H9 (cell line): ENCODE measurements at regions not wholly inside any gene's neighbourhood (a gene's known extent, or its start where the extent isn't known, plus 50 kb on each side); places are given as distances from the start of the nearest gene placed in this dataset.

Source experiments
- DNase-seq: peaks from one replicate; pipeline ENCODE4 v3.0.0-alpha.2; 2017
- H2AFZ ChIP-seq: one replicate; pipeline ENCODE4 v1.6.1; 2013; ENCODE audit warnings: mild to moderate bottlenecking, low read length, control low read depth, moderate library complexity
- H2AK5ac ChIP-seq: 2 replicates; pipeline ENCODE4 v1.6.1; 2013; ENCODE audit warnings: low read length, control low read depth, mixed read lengths; ENCODE audit not compliant: insufficient read length
- H2BK120ac ChIP-seq: one replicate; pipeline ENCODE4 v1.6.1; 2013; ENCODE audit warnings: low read depth, mild to moderate bottlenecking, low read length, control low read depth, inconsistent platforms; ENCODE audit not compliant: poor library complexity, severe bottlenecking
- H2BK12ac ChIP-seq: 2 replicates; pipeline ENCODE4 v1.6.1; 2013; ENCODE audit warnings: low read length, control low read depth, mixed read lengths, low read depth; ENCODE audit not compliant: insufficient read length
- H2BK15ac ChIP-seq: 2 replicates; pipeline ENCODE4 v1.6.1; 2013; ENCODE audit warnings: low read depth, low read length, control low read depth
- H2BK20ac ChIP-seq: one replicate; pipeline ENCODE4 v1.6.1; 2013; ENCODE audit warnings: low read depth, mild to moderate bottlenecking, low read length, control low read depth, inconsistent platforms; ENCODE audit not compliant: poor library complexity, severe bottlenecking
- H2BK5ac ChIP-seq: 2 replicates; pipeline ENCODE4 v1.6.1; 2013; ENCODE audit warnings: low read length, control low read depth, mixed read lengths; ENCODE audit not compliant: insufficient read length
- H3K14ac ChIP-seq: 2 replicates; pipeline ENCODE4 v1.6.1; 2013; ENCODE audit warnings: low read length, control low read depth; ENCODE audit not compliant: insufficient read depth
- H3K18ac ChIP-seq: 2 replicates; pipeline ENCODE4 v1.6.1; 2013; ENCODE audit warnings: low read depth, mild to moderate bottlenecking, mixed read lengths, low read length, control low read depth; ENCODE audit not compliant: insufficient read length
- H3K23ac ChIP-seq: 2 replicates; pipeline ENCODE4 v1.6.1; 2013; ENCODE audit warnings: low read length, control low read depth, mixed read lengths, low read depth; ENCODE audit not compliant: insufficient read length
- H3K23me2 ChIP-seq: 2 replicates; pipeline ENCODE4 v1.6.1; 2013; ENCODE audit warnings: low read depth, mild to moderate bottlenecking, mixed read lengths, low read length, control low read depth; ENCODE audit not compliant: insufficient read length, poor library complexity, severe bottlenecking
- H3K27ac ChIP-seq: 2 replicates; pipeline ENCODE4 v1.5.1; 2013; ENCODE audit warnings: low read length, control low read depth, mixed read lengths, low read depth; ENCODE audit not compliant: insufficient read length
- H3K27me3 ChIP-seq: 2 replicates; pipeline ENCODE4 v1.6.1; 2013; ENCODE audit warnings: low read length, control low read depth, inconsistent platforms; ENCODE audit not compliant: insufficient read depth
- H3K4ac ChIP-seq: 2 replicates; pipeline ENCODE4 v1.6.1; 2013; ENCODE audit warnings: low read depth, mild to moderate bottlenecking, control low read depth, inconsistent platforms, low read length, moderate library complexity
- H3K4me1 ChIP-seq: 2 replicates; pipeline ENCODE4 v1.6.1; 2013; ENCODE audit warnings: low read length, control low read depth, inconsistent platforms; ENCODE audit not compliant: insufficient read depth
- H3K4me2 ChIP-seq: 2 replicates; pipeline ENCODE4 v1.6.1; 2013; ENCODE audit warnings: low read length, control low read depth, mixed read lengths; ENCODE audit not compliant: insufficient read length, insufficient read depth
- H3K56ac ChIP-seq: 2 replicates; pipeline ENCODE4 v1.6.1; 2013; ENCODE audit warnings: low read depth, mild to moderate bottlenecking, mixed read lengths, low read length, control low read depth; ENCODE audit not compliant: insufficient read length
- H3K79me1 ChIP-seq: 2 replicates; pipeline ENCODE4 v1.6.1; 2013; ENCODE audit warnings: low read depth, mild to moderate bottlenecking, moderate library complexity, low read length, control low read depth, inconsistent platforms; ENCODE audit not compliant: insufficient read depth, poor library complexity, severe bottlenecking
- H3K79me2 ChIP-seq: 2 replicates; pipeline ENCODE4 v1.6.1; 2013; ENCODE audit warnings: low read length, control low read depth, inconsistent platforms; ENCODE audit not compliant: insufficient read depth
- H3K9ac ChIP-seq: 2 replicates; pipeline ENCODE4 v1.6.1; 2013; ENCODE audit warnings: low read length, control low read depth, mixed read lengths; ENCODE audit not compliant: insufficient read length; ENCODE audit errors: extremely low read depth
- H3K9me3 ChIP-seq: one replicate; pipeline ENCODE4 v1.6.1; 2013; ENCODE audit warnings: low read depth, low read length, inconsistent platforms; ENCODE audit not compliant: control insufficient read depth
- H3T11ph ChIP-seq: one replicate; pipeline ENCODE4 v1.6.1; 2013; ENCODE audit warnings: mild to moderate bottlenecking, low read length, control low read depth, inconsistent platforms
- H4K20me1 ChIP-seq: one replicate; pipeline ENCODE4 v1.6.1; 2013; ENCODE audit not compliant: control insufficient read depth, insufficient read length, insufficient read depth
- H4K5ac ChIP-seq: 2 replicates; pipeline ENCODE4 v1.6.1; 2013; ENCODE audit warnings: low read depth, mild to moderate bottlenecking, mixed read lengths, low read length, control low read depth; ENCODE audit not compliant: insufficient read length
- H4K8ac ChIP-seq: replicated peaks from 2 replicates; pipeline ENCODE4 v1.6.1; 2013; ENCODE audit warnings: low read length, control low read depth, mixed read lengths, low read depth; ENCODE audit not compliant: insufficient read length
- H4K91ac ChIP-seq: 2 replicates; pipeline ENCODE4 v1.6.1; 2013; ENCODE audit warnings: low read depth, mild to moderate bottlenecking, moderate library complexity, mixed read lengths, low read length, control low read depth; ENCODE audit not compliant: insufficient read length
- H3K27ac Mint-ChIP-seq, 3 experiments: 2 replicates in 2 of 3; 3 replicates in 1 of 3; pipeline ENCODE4 v1.8.0; 2020 to 2021; ENCODE audit warnings: mixed read lengths in 3 of 3, mild to moderate bottlenecking in 1 of 3, moderate library complexity in 1 of 3
- H3K27me3 Mint-ChIP-seq: 2 replicates; pipeline ENCODE4 v1.8.0; 2021; ENCODE audit warnings: low read depth, mild to moderate bottlenecking, moderate library complexity, mixed read lengths
- H3K36me3 Mint-ChIP-seq, 3 experiments: 2 replicates in 2 of 3; 3 replicates in 1 of 3; pipeline ENCODE4 v1.8.0; 2020 to 2021; ENCODE audit warnings: low read depth in 3 of 3, mixed read lengths in 3 of 3; ENCODE audit not compliant: insufficient read depth in 1 of 3
- H3K4me1 Mint-ChIP-seq, 2 experiments: 2 replicates each; pipeline ENCODE4 v1.8.0; 2020; ENCODE audit warnings: mixed read lengths in 2 of 2
- H3K4me3 Mint-ChIP-seq, 2 experiments: 2 replicates in 1 of 2; 3 replicates in 1 of 2; pipeline ENCODE4 v1.8.0; 2020 to 2021; ENCODE audit warnings: mild to moderate bottlenecking in 2 of 2, mixed read lengths in 2 of 2, moderate library complexity in 1 of 2
- H3K9me3 Mint-ChIP-seq, 2 experiments: 2 replicates in 1 of 2; 3 replicates in 1 of 2; pipeline ENCODE4 v1.8.0; 2020; ENCODE audit warnings: mild to moderate bottlenecking in 2 of 2, mixed read lengths in 2 of 2, moderate library complexity in 1 of 2
- WGBS: extraction: QIAGEN DNeasy Blood & Tissue Kit; methylation state at CpG from one replicate; pipeline ENCODE4 v1.1.7; 2013; ENCODE audit warnings: missing lambda C conversion rate, low lambda C conversion rate, mixed read lengths; ENCODE audit not compliant: insufficient read length; ENCODE audit errors: extremely low coverage; 5-methylcytosine and 5-hydroxymethylcytosine counted together
- TF ChIP-seq, protein P1 (sequence below): fragments of 200-600 bp; sonication (generic); conservative IDR thresholded peaks from 3 replicates; pipeline ENCODE4 v1.8.0; 2021; ENCODE audit warnings: antibody characterized with exemption, mild to moderate bottlenecking

DNA sequence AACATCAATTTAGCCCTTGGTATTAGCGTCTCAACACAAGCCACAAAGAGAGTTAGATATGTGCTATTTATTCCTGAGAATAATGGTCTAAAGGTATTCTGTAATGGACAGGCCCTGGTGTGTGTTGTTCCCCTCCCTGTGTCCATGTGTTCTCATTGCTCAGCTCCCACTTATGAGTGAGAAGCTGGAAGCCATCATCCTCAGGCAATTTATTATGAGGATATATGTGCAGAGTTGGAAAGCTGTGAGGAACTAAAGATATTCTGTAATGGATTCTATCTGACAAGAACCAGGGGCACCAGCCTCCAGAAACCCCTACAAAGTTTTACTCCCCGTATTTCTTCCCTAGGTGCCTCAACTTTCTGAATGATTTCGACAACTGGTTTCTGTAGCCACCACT lies 210.8 kb downstream of the GRIN2B start:
- H2AK5ac ChIP-seq: no peak overlapping the region
- no peak overlapping the region for H3K14ac ChIP-seq
- H3K79me1 ChIP-seq: no peaks in the 10 kb centered on the region
- no peak overlapping the region for H3K56ac ChIP-seq
- Mint-ChIP-seq H3K4me1 (peaks cover 6 to 7% of the 10 kb centered on the region in 2 experiments), H3K36me3 (no peaks in the 10 kb centered on the region), H3K9me3 (no peaks in the 10 kb centered on the region), H3K27ac (no peak overlapping the region), H3K4me3 (no peak overlapping the region), H3K27me3 (peaks cover 13% of the 10 kb centered on the region)
- no peak for DNase-seq
- no peak overlapping the region for H4K8ac ChIP-seq
- no peak overlapping the region for H3K4me2 ChIP-seq
- TF ChIP-seq, protein P1, sequence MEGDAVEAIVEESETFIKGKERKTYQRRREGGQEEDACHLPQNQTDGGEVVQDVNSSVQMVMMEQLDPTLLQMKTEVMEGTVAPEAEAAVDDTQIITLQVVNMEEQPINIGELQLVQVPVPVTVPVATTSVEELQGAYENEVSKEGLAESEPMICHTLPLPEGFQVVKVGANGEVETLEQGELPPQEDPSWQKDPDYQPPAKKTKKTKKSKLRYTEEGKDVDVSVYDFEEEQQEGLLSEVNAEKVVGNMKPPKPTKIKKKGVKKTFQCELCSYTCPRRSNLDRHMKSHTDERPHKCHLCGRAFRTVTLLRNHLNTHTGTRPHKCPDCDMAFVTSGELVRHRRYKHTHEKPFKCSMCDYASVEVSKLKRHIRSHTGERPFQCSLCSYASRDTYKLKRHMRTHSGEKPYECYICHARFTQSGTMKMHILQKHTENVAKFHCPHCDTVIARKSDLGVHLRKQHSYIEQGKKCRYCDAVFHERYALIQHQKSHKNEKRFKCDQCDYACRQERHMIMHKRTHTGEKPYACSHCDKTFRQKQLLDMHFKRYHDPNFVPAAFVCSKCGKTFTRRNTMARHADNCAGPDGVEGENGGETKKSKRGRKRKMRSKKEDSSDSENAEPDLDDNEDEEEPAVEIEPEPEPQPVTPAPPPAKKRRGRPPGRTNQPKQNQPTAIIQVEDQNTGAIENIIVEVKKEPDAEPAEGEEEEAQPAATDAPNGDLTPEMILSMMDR: no peak
- no peak overlapping the region for H3K27ac ChIP-seq
- no peak overlapping the region for H2BK5ac ChIP-seq
- H4K91ac ChIP-seq: no peak overlapping the region
- no peak overlapping the region for H2BK120ac ChIP-seq
- no peaks in the 10 kb centered on the region for H3K23me2 ChIP-seq
- H3T11ph ChIP-seq: no peak overlapping the region
- H3K79me2 ChIP-seq: no peaks in the 10 kb centered on the region
- no peak overlapping the region for H3K18ac ChIP-seq
- H4K20me1 ChIP-seq: no peaks in the 10 kb centered on the region
- no CpG with 5 or more reads among the region's 3 CpGs for WGBS
- no peak overlapping the region for H3K4ac ChIP-seq
- H3K27me3 ChIP-seq: no peaks in the 10 kb centered on the region; the same call in none of the 2 replicates
- no peak overlapping the region for H4K5ac ChIP-seq
- H2BK12ac ChIP-seq: no peak overlapping the region
- H3K9me3 ChIP-seq: no peaks in the 10 kb centered on the region
- H2AFZ ChIP-seq: no peak overlapping the region
- H2BK15ac ChIP-seq: no peak overlapping the region
- H3K23ac ChIP-seq: no peak overlapping the region
- no peak overlapping the region for H3K9ac ChIP-seq
- H2BK20ac ChIP-seq: no peak overlapping the region
- H3K4me1 ChIP-seq: no peaks in the 10 kb centered on the region
